Neutrophil (primary cell): ENCODE measurements at regions not wholly inside any gene's neighbourhood (a gene's known extent, or its start where the extent isn't known, plus 50 kb on each side); places are given as distances from the start of the nearest gene placed in this dataset.
"Not testable (repeated sequence)": the region's sequence is repeated elsewhere in the genome, so short reads cannot be mapped to it uniquely, and the experiment has no call there.

Experiments
- H3K27ac ChIP-seq: fragments of 200-600 bp; sonication (generic); 2 replicates; pipeline ENCODE4 v1.5.1; 2016; ENCODE audit warnings: mild to moderate bottlenecking, moderate library complexity
- H3K27me3 ChIP-seq: fragments of 200-600 bp; sonication (generic); 2 replicates; pipeline ENCODE4 v1.6.0; 2016; ENCODE audit warnings: mild to moderate bottlenecking
- H3K36me3 ChIP-seq: fragments of 200-600 bp; sonication (generic); 2 replicates; pipeline ENCODE4 v1.5.1; 2017
- H3K4me1 ChIP-seq, 2 experiments: fragments of 200-600 bp in 1 of 2; sonication (generic) in 1 of 2; 1 replicate in 1 of 2; 2 replicates in 1 of 2; pipeline versions ENCODE4 v1.5.1 to v1.6.1; 2013 to 2016; ENCODE audit warnings: low read depth in 1 of 2, low read length in 1 of 2, mild to moderate bottlenecking in 1 of 2, moderate library complexity in 1 of 2; ENCODE audit not compliant: control insufficient read depth in 1 of 2, insufficient read depth in 1 of 2
- H3K4me3 ChIP-seq, 2 experiments: fragments of 200-600 bp in 1 of 2; sonication (generic) in 1 of 2; 1 replicate in 1 of 2; 2 replicates in 1 of 2; pipeline ENCODE4 v1.5.1; 2013 to 2016; ENCODE audit warnings: low read depth in 1 of 2, low read length in 1 of 2, mild to moderate bottlenecking in 1 of 2, moderate library complexity in 1 of 2
- H3K9me3 ChIP-seq: fragments of 200-600 bp; sonication (generic); 2 replicates; pipeline ENCODE4 v1.5.1; 2016
- TF ChIP-seq, protein P1 (sequence below): fragments of 200-600 bp; sonication (generic); IDR thresholded peaks from 2 replicates; pipeline ENCODE4 v1.5.1; 2016; ENCODE audit warnings: antibody characterized with exemption

GRCh38 chr6:15893556-15894253 lies 230.9 kb upstream of the DTNBP1 start:
- TF ChIP-seq, protein P1, sequence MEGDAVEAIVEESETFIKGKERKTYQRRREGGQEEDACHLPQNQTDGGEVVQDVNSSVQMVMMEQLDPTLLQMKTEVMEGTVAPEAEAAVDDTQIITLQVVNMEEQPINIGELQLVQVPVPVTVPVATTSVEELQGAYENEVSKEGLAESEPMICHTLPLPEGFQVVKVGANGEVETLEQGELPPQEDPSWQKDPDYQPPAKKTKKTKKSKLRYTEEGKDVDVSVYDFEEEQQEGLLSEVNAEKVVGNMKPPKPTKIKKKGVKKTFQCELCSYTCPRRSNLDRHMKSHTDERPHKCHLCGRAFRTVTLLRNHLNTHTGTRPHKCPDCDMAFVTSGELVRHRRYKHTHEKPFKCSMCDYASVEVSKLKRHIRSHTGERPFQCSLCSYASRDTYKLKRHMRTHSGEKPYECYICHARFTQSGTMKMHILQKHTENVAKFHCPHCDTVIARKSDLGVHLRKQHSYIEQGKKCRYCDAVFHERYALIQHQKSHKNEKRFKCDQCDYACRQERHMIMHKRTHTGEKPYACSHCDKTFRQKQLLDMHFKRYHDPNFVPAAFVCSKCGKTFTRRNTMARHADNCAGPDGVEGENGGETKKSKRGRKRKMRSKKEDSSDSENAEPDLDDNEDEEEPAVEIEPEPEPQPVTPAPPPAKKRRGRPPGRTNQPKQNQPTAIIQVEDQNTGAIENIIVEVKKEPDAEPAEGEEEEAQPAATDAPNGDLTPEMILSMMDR, result peak; percentile 57
- Histone ChIP-seq H3K9me3 (no peaks in the 10 kb centered on the region), H3K4me1 (no peaks in the 10 kb centered on the region), H3K27ac (no peak overlapping the region), H3K36me3 (no peaks in the 10 kb centered on the region), H3K27me3 (no peaks in the 10 kb centered on the region), H3K4me3 (no peak overlapping the region)

DNA sequence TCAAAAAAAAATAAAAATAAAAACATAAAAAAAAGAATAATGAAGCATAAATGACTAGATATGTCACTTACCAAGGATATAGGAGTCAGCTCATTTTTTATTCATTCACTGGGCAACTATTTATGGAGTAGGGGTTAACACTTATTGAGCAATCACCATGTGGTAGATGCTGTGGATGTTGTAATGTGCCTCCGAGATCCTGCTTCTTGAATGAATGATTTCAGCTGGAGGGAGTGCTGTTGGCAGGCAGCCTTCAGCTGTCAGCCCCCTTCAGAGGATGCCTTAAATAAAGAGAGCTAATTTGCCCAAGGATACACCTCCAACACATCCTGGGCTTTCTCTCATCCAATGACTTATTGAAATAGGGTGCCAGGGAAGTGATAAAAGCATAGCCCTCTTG lies 229.5 kb upstream of the DTNBP1 start:
- Histone ChIP-seq H3K9me3 (no peaks in the 10 kb centered on the region), H3K27ac (no peak overlapping the region), H3K36me3 (no peaks in the 10 kb centered on the region), H3K4me3 (no peak overlapping the region), H3K27me3 (no peaks in the 10 kb centered on the region), H3K4me1 (no peaks in the 10 kb centered on the region)
- TF ChIP-seq, protein P1, result no peak

- Histone ChIP-seq H3K9me3 (no peaks in the 10 kb centered on the region), H3K4me3 (no peak overlapping the region), H3K27ac (no peak overlapping the region), H3K4me1 (no peaks in the 10 kb centered on the region), H3K27me3 (no peaks in the 10 kb centered on the region), H3K36me3 (no peaks in the 10 kb centered on the region)
- TF ChIP-seq, protein P1, result no peak
These were observed 226.3 kb upstream of the DTNBP1 start for GRCh38 chr6:15888798-15889772.

GRCh38 chr6:15887491-15888461 lies 224.9 kb upstream of the DTNBP1 start:
- no peaks in the 10 kb centered on the region for H3K9me3 ChIP-seq
- H3K27me3 ChIP-seq, result no peaks in the 10 kb centered on the region
- TF ChIP-seq, protein P1, result no peak

GRCh38 chr6:15885624-15886023 lies 222.8 kb upstream of the DTNBP1 start:
- TF ChIP-seq, protein P1, result no peak
- Histone ChIP-seq H3K4me3 (no peak overlapping the region), H3K27me3 (no peaks in the 10 kb centered on the region), H3K9me3 (no peaks in the 10 kb centered on the region), H3K4me1 (no peaks in the 10 kb centered on the region), H3K27ac (no peak overlapping the region), H3K36me3 (no peaks in the 10 kb centered on the region)

More at GRCh38 chr6:15887491-15888461, 224.9 kb upstream of the DTNBP1 start:
- no peak overlapping the region for H3K27ac ChIP-seq
- H3K4me3 ChIP-seq, result no peak overlapping the region
- no peaks in the 10 kb centered on the region for H3K36me3 ChIP-seq
- no peaks in the 10 kb centered on the region for H3K4me1 ChIP-seq

DNA sequence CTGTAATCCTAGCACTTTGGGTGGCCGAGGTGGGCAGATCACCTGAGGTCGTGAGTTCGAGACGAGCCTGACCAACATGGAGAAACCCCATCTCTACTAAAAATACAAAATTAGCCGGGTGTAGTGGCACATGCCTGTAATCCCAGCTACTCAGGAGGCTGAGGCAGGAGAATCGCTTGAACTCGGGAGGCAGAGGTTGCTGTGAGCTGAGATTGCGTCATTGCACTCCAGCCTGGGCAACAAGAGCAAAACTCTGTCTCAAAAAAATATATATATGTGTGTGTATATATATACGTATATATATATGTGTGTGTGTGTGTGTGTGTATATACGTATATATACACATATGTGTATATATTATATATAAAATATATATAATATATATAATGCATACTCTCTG lies 220.8 kb upstream of the DTNBP1 start:
- H3K36me3 ChIP-seq, H3K4me1 ChIP-seq, H3K9me3 ChIP-seq, H3K4me3 ChIP-seq, H3K27ac ChIP-seq: not testable (repeated sequence)
- H3K27me3 ChIP-seq, result peaks cover 18% of the 10 kb centered on the region
